ENCODE measurements at regions not wholly inside any gene's neighbourhood (a gene's known extent, or its start where the extent isn't known, plus 50 kb on each side); places are given as distances from the start of the nearest gene placed in this dataset.

GRCh38 chr11:88016392-88017170 lies 158.7 kb downstream of the RAB38 start:
- Histone ChIP-seq H3K4me3 (no peak overlapping the region), H3K4me1 (no peaks in the 10 kb centered on the region), H3K27me3 (no peaks in the 10 kb centered on the region), H3K36me3 (no peaks in the 10 kb centered on the region), H3K27ac (no peak overlapping the region), H3K9me3 (replicated peaks) (no peaks in the 10 kb centered on the region)
- peak; percentile 75 to 86 for DNase-seq

- Histone ChIP-seq H3K9me3 (replicated peaks) (no peaks in the 10 kb centered on the region), H3K27me3 (no peaks in the 10 kb centered on the region), H3K4me3 (no peak overlapping the region), H3K4me1 (no peaks in the 10 kb centered on the region), H3K36me3 (no peaks in the 10 kb centered on the region), H3K27ac (no peak overlapping the region)
- no peak for DNase-seq
Observed at GRCh38 chr11:88015170-88015569, 160.1 kb downstream of the RAB38 start.

GRCh38 chr11:88013508-88014065 lies 161.7 kb downstream of the RAB38 start:
- Histone ChIP-seq H3K27me3 (no peaks in the 10 kb centered on the region; the same call in 1 of the 2 replicates), H3K4me1 (no peaks in the 10 kb centered on the region), H3K36me3 (no peaks in the 10 kb centered on the region), H3K9me3 (replicated peaks) (no peaks in the 10 kb centered on the region), H3K4me3 (no peak overlapping the region), H3K27ac (no peak overlapping the region)
- DNase-seq = no peak

GRCh38 chr11:88012456-88012855 lies 162.8 kb downstream of the RAB38 start:
- no peak overlapping the region for H3K27ac ChIP-seq
- no peak overlapping the region for H3K4me3 ChIP-seq
- no peaks in the 10 kb centered on the region; the same call in 1 of the 2 replicates for H3K27me3 ChIP-seq
- DNase-seq = no peak
- H3K4me1 ChIP-seq = no peaks in the 10 kb centered on the region
- H3K36me3 ChIP-seq = no peaks in the 10 kb centered on the region; the same call in 1 of the 2 replicates
- no peaks in the 10 kb centered on the region for H3K9me3 ChIP-seq (replicated peaks)

GRCh38 chr11:87976009-87976408 lies 199.2 kb downstream of the RAB38 start:
- no peak overlapping the region for H3K27ac ChIP-seq
- H3K9me3 ChIP-seq (replicated peaks) = no peaks in the 10 kb centered on the region
- no peak overlapping the region for H3K4me3 ChIP-seq
- no peak for DNase-seq
- no peaks in the 10 kb centered on the region for H3K4me1 ChIP-seq
- H3K36me3 ChIP-seq = no peaks in the 10 kb centered on the region
- H3K27me3 ChIP-seq = 0 out of 2 replicates have a peak, but pooled peaks cover 4% of the 10 kb centered on the region

GRCh38 chr11:87974797-87975196 lies 200.4 kb downstream of the RAB38 start:
- peak in 1 of 2 experiments; percentile 13 for DNase-seq
- H3K27ac ChIP-seq = no peak overlapping the region
- H3K4me1 ChIP-seq = no peaks in the 10 kb centered on the region
- 0 out of 2 replicates have a peak, but pooled peaks cover 7% of the 10 kb centered on the region for H3K27me3 ChIP-seq
- H3K9me3 ChIP-seq (replicated peaks) = no peaks in the 10 kb centered on the region
- no peaks in the 10 kb centered on the region for H3K36me3 ChIP-seq
- no peak overlapping the region for H3K4me3 ChIP-seq

GRCh38 chr11:87972133-87972532 lies 203.1 kb downstream of the RAB38 start:
- Histone ChIP-seq H3K36me3 (no peaks in the 10 kb centered on the region), H3K4me3 (no peak overlapping the region), H3K9me3 (replicated peaks) (no peaks in the 10 kb centered on the region), H3K27me3 (peaks cover 16% of the 10 kb centered on the region; the same call in 1 of the 2 replicates), H3K4me1 (no peaks in the 10 kb centered on the region), H3K27ac (no peak overlapping the region)
- no peak for DNase-seq

- no peaks in the 10 kb centered on the region for H3K4me1 ChIP-seq
- peaks cover 16% of the 10 kb centered on the region; the same call in 1 of the 2 replicates for H3K27me3 ChIP-seq
- H3K4me3 ChIP-seq = no peak overlapping the region
- H3K36me3 ChIP-seq = no peaks in the 10 kb centered on the region
- H3K9me3 ChIP-seq (replicated peaks) = no peaks in the 10 kb centered on the region
- H3K27ac ChIP-seq = no peak overlapping the region
- DNase-seq = no peak
Observed at GRCh38 chr11:87971354-87971753, 203.9 kb downstream of the RAB38 start.

- no peak overlapping the region for H3K4me3 ChIP-seq
- H3K27ac ChIP-seq = no peak overlapping the region
- no peak for DNase-seq
- no peaks in the 10 kb centered on the region for H3K36me3 ChIP-seq
- peaks cover 16% of the 10 kb centered on the region; the same call in 1 of the 2 replicates for H3K27me3 ChIP-seq
- H3K9me3 ChIP-seq (replicated peaks) = no peaks in the 10 kb centered on the region
- no peaks in the 10 kb centered on the region for H3K4me1 ChIP-seq
Observed at GRCh38 chr11:87970762-87971161, 204.5 kb downstream of the RAB38 start.

- no peak for DNase-seq
- Histone ChIP-seq H3K27me3 (peaks cover 15% of the 10 kb centered on the region; the same call in 1 of the 2 replicates), H3K9me3 (replicated peaks) (0 out of 2 replicates have a peak, but pooled peaks cover 3% of the 10 kb centered on the region), H3K36me3 (no peaks in the 10 kb centered on the region), H3K27ac (no peak overlapping the region), H3K4me3 (no peak overlapping the region), H3K4me1 (no peaks in the 10 kb centered on the region)
Observed at GRCh38 chr11:87967459-87967858, 207.8 kb downstream of the RAB38 start.

GRCh38 chr11:87966694-87967093 lies 208.5 kb downstream of the RAB38 start:
- DNase-seq = no peak

GRCh38 chr11:87966216-87966615 lies 209.0 kb downstream of the RAB38 start:
- no peaks in the 10 kb centered on the region for H3K36me3 ChIP-seq
- H3K4me3 ChIP-seq = no peak overlapping the region
- peaks cover 22% of the 10 kb centered on the region for H3K27me3 ChIP-seq
- 0 out of 2 replicates have a peak, but pooled peaks cover 3% of the 10 kb centered on the region for H3K9me3 ChIP-seq (replicated peaks)
- no peak overlapping the region for H3K27ac ChIP-seq
- DNase-seq = no peak
- H3K4me1 ChIP-seq = no peaks in the 10 kb centered on the region

More at GRCh38 chr11:87966694-87967093, 208.5 kb downstream of the RAB38 start:
- Histone ChIP-seq H3K27me3 (peaks cover 19% of the 10 kb centered on the region), H3K9me3 (replicated peaks) (0 out of 2 replicates have a peak, but pooled peaks cover 3% of the 10 kb centered on the region), H3K4me3 (no peak overlapping the region), H3K4me1 (no peaks in the 10 kb centered on the region), H3K36me3 (no peaks in the 10 kb centered on the region), H3K27ac (no peak overlapping the region)

- Histone ChIP-seq H3K4me3 (no peak overlapping the region), H3K4me1 (no peaks in the 10 kb centered on the region)
- DNase-seq = no peak
Observed at GRCh38 chr11:87961606-87962005, 213.6 kb downstream of the RAB38 start.

GRCh38 chr11:87957961-87958360 lies 217.3 kb downstream of the RAB38 start:
- DNase-seq = no peak
- Histone ChIP-seq H3K4me3 (no peak overlapping the region), H3K36me3 (no peaks in the 10 kb centered on the region), H3K4me1 (no peaks in the 10 kb centered on the region), H3K9me3 (replicated peaks) (0 out of 2 replicates have a peak, but pooled peaks cover 3% of the 10 kb centered on the region), H3K27me3 (peaks cover 7% of the 10 kb centered on the region), H3K27ac (no peak overlapping the region)

More at GRCh38 chr11:87961606-87962005, 213.6 kb downstream of the RAB38 start:
- peaks cover 11% of the 10 kb centered on the region for H3K27me3 ChIP-seq
- H3K9me3 ChIP-seq (replicated peaks) = 0 out of 2 replicates have a peak, but pooled peaks cover 3% of the 10 kb centered on the region
- H3K36me3 ChIP-seq = no peaks in the 10 kb centered on the region
- H3K27ac ChIP-seq = no peak overlapping the region

- Histone ChIP-seq H3K4me1 (no peaks in the 10 kb centered on the region), H3K27ac (no peak overlapping the region), H3K9me3 (replicated peaks) (no peaks in the 10 kb centered on the region), H3K36me3 (no peaks in the 10 kb centered on the region), H3K4me3 (no peak overlapping the region), H3K27me3 (no peaks in the 10 kb centered on the region; the same call in 1 of the 2 replicates)
- DNase-seq = no peak
Observed at GRCh38 chr11:87954476-87954875, 220.8 kb downstream of the RAB38 start.

Measured in SJCRH30 (cell line).